ENCODE measurements at regions not wholly inside any gene's neighbourhood (a gene's known extent, or its start where the extent isn't known, plus 50 kb on each side); places are given as distances from the start of the nearest gene placed in this dataset.

GRCh38 chr2:8582191-8582590 is 99.7 kb upstream of the ID2 start:
- DNase-seq (ENCODE audit: low spot score), result no peak
- Histone ChIP-seq H3K9ac (ENCODE audit: low read depth in 1 of 2, low read length in 2 of 2) (no peak overlapping the region), H3K27me3 (ENCODE audit: control insufficient read depth in 4 of 4, insufficient read depth in 4 of 4, low read length in 3 of 4) (no peaks in the 10 kb centered on the region), H3K36me3 (ENCODE audit: control insufficient read depth in 4 of 4, insufficient read depth in 3 of 4, low read depth in 1 of 4, low read length in 3 of 4) (no peaks in the 10 kb centered on the region), H3K4me1 (ENCODE audit: control insufficient read depth in 4 of 4, insufficient read depth in 4 of 4, low read length in 3 of 4) (peaks cover 0 to 31% (median 13%) of the 10 kb centered on the region in 4 donors), H3K4me3 (ENCODE audit: low read depth in 1 of 3, low read length in 3 of 3) (no peak overlapping the region), H3K27ac (ENCODE audit: low read depth in 1 of 2, low read length in 2 of 2) (no peak overlapping the region), H3K9me3 (ENCODE audit: control insufficient read depth in 4 of 4, low read length in 3 of 4) (no peaks in the 10 kb centered on the region)
- no peak for TF ChIP-seq GABPA (IDR thresholded peaks at IDR 0.05 in 1 of 2, conservative IDR thresholded peaks at IDR 0.05 in 1 of 2)
- no peak for TF ChIP-seq RXRA (IDR thresholded peaks at IDR 0.05)
- no peak for TF ChIP-seq NR2F2 (IDR thresholded peaks at IDR 0.05)
- no peak for TF ChIP-seq MAX (IDR thresholded peaks at IDR 0.05)
- no peak for TF ChIP-seq CTCF (IDR thresholded peaks at IDR 0.05; ENCODE audit: low read depth, low read length, missing input control)
- TF ChIP-seq ZBTB33 (IDR thresholded peaks at IDR 0.05), result no peak
- no peak for TF ChIP-seq HNF4A (conservative IDR thresholded peaks at IDR 0.05)
- no peak for TF ChIP-seq FOXA2 (IDR thresholded peaks at IDR 0.05)
- WGBS, result 91% methylated on average over 4 of the region's 4 CpGs

- no peak for DNase-seq (ENCODE audit: low spot score)
- no peaks in the 10 kb centered on the region for H3K27me3 ChIP-seq (ENCODE audit: control insufficient read depth in 4 of 4, insufficient read depth in 4 of 4, low read length in 3 of 4)
- peaks cover 0 to 31% (median 13%) of the 10 kb centered on the region in 4 donors for H3K4me1 ChIP-seq (ENCODE audit: control insufficient read depth in 4 of 4, insufficient read depth in 4 of 4, low read length in 3 of 4)
- no peak overlapping the region for H3K4me3 ChIP-seq (ENCODE audit: low read depth in 1 of 3, low read length in 3 of 3)
- H3K9ac ChIP-seq (ENCODE audit: low read depth in 1 of 2, low read length in 2 of 2), result no peak overlapping the region
- peak overlapping the region; percentile 54 to 64 for H3K27ac ChIP-seq (ENCODE audit: low read depth in 1 of 2, low read length in 2 of 2)
- H3K36me3 ChIP-seq (ENCODE audit: control insufficient read depth in 4 of 4, insufficient read depth in 3 of 4, low read depth in 1 of 4, low read length in 3 of 4), result no peaks in the 10 kb centered on the region
- H3K9me3 ChIP-seq (ENCODE audit: control insufficient read depth in 4 of 4, low read length in 3 of 4), result no peaks in the 10 kb centered on the region
- TF ChIP-seq HNF4G (IDR thresholded peaks at IDR 0.05), result no peak
- TF ChIP-seq CTCF (IDR thresholded peaks at IDR 0.05; ENCODE audit: low read depth, low read length, missing input control), result no peak
- no peak for TF ChIP-seq GABPA (IDR thresholded peaks at IDR 0.05 in 1 of 2, conservative IDR thresholded peaks at IDR 0.05 in 1 of 2)
- no peak for TF ChIP-seq YY1 (IDR thresholded peaks at IDR 0.05)
- TF ChIP-seq REST (IDR thresholded peaks at IDR 0.05), result no peak
- TF ChIP-seq MAX (IDR thresholded peaks at IDR 0.05), result no peak
- no peak for TF ChIP-seq HNF4A (conservative IDR thresholded peaks at IDR 0.05)
- no peak for TF ChIP-seq ZBTB33 (IDR thresholded peaks at IDR 0.05)
- TF ChIP-seq EGR1 (IDR thresholded peaks at IDR 0.05; ENCODE audit: low read depth in 2 of 2), result no peak
- TF ChIP-seq FOXA1 (IDR thresholded peaks at IDR 0.05), result no peak
- TF ChIP-seq JUND (IDR thresholded peaks at IDR 0.05), result no peak
- WGBS, result 88% methylated on average over 16 of the region's 16 CpGs
Measured at GRCh38 chr2:8582651-8583399, 99.0 kb upstream of the ID2 start.
